Neuronal stem cell (in vitro differentiated cells): ENCODE measurements at regions not wholly inside any gene's neighbourhood (a gene's known extent, or its start where the extent isn't known, plus 50 kb on each side); places are given as distances from the start of the nearest gene placed in this dataset.

Experiments used
- DNase-seq: peaks from one replicate; pipeline ENCODE4 v3.0.0-alpha.2; 2013; ENCODE audit warnings: low spot score
- H2AFZ ChIP-seq: one replicate; pipeline ENCODE4 v1.6.1; 2013; ENCODE audit warnings: mild to moderate bottlenecking, low read length, inconsistent platforms
- H2AK5ac ChIP-seq: 2 replicates; pipeline ENCODE4 v1.6.1; 2013; ENCODE audit warnings: low read depth, mild to moderate bottlenecking, inconsistent platforms, low read length, moderate library complexity, mixed read lengths
- H2BK120ac ChIP-seq: 2 replicates; pipeline ENCODE4 v1.6.1; 2013; ENCODE audit warnings: low read depth, mild to moderate bottlenecking, inconsistent platforms, low read length, moderate library complexity, mixed read lengths
- H2BK12ac ChIP-seq: one replicate; pipeline ENCODE4 v1.6.1; 2013; ENCODE audit warnings: low read length, inconsistent platforms
- H2BK15ac ChIP-seq: 2 replicates; pipeline ENCODE4 v1.6.1; 2013; ENCODE audit warnings: mild to moderate bottlenecking, low read length, inconsistent platforms, mixed read lengths
- H2BK5ac ChIP-seq: one replicate; pipeline ENCODE4 v1.6.1; 2013; ENCODE audit warnings: inconsistent platforms, mild to moderate bottlenecking, low read length, moderate library complexity
- H3K14ac ChIP-seq: one replicate; pipeline ENCODE4 v1.6.1; 2013; ENCODE audit warnings: low read length, inconsistent platforms
- H3K18ac ChIP-seq: 2 replicates; pipeline ENCODE4 v1.6.1; 2013; ENCODE audit warnings: low read length, inconsistent platforms
- H3K23ac ChIP-seq: 2 replicates; pipeline ENCODE4 v1.6.1; 2013; ENCODE audit warnings: low read depth, mild to moderate bottlenecking, mixed read lengths, low read length, inconsistent platforms; ENCODE audit not compliant: poor library complexity
- H3K27ac ChIP-seq: replicated peaks from 3 replicates; pipeline ENCODE4 v1.5.1; 2013; ENCODE audit warnings: low read length, inconsistent platforms
- H3K27me3 ChIP-seq, 3 experiments: 2 replicates each; pipeline ENCODE4 v1.6.1; 2013; ENCODE audit warnings: low read length in 3 of 3, mild to moderate bottlenecking in 2 of 3, inconsistent platforms in 1 of 3, low read depth in 1 of 3, mixed read lengths in 1 of 3, moderate library complexity in 1 of 3; ENCODE audit not compliant: control insufficient read depth in 3 of 3, insufficient read depth in 3 of 3
- H3K36me3 ChIP-seq, 2 donors: replicated peaks in 1 of 2; 2 replicates each; pipeline ENCODE4 v1.6.1; 2013; ENCODE audit warnings: low read length in 2 of 2; ENCODE audit not compliant: control insufficient read depth in 2 of 2, insufficient read depth in 2 of 2
- H3K4ac ChIP-seq: 2 replicates; pipeline ENCODE4 v1.6.1; 2013; ENCODE audit warnings: inconsistent platforms, mild to moderate bottlenecking, low read length, moderate library complexity
- H3K4me1 ChIP-seq, 2 donors: 1 replicate in 1 of 2; 2 replicates in 1 of 2; pipeline ENCODE4 v1.6.1; 2013; ENCODE audit warnings: low read length in 2 of 2, low read depth in 1 of 2; ENCODE audit not compliant: control insufficient read depth in 2 of 2, insufficient read depth in 1 of 2
- H3K4me2 ChIP-seq: one replicate; pipeline ENCODE4 v1.6.1; 2013; ENCODE audit warnings: mild to moderate bottlenecking, low read length, inconsistent platforms; ENCODE audit not compliant: insufficient read depth, poor library complexity, severe bottlenecking
- H3K4me3 ChIP-seq, 2 donors: 2 replicates each; pipeline ENCODE4 v1.5.1; 2013; ENCODE audit warnings: low read length in 2 of 2, mild to moderate bottlenecking in 2 of 2, inconsistent platforms in 1 of 2, moderate library complexity in 1 of 2
- H3K79me1 ChIP-seq: one replicate; pipeline ENCODE4 v1.6.1; 2013; ENCODE audit warnings: low read depth, mild to moderate bottlenecking, inconsistent platforms, low read length, moderate library complexity
- H3K9ac ChIP-seq: one replicate; pipeline ENCODE4 v1.6.1; 2013; ENCODE audit warnings: mild to moderate bottlenecking, low read depth, low read length, inconsistent platforms; ENCODE audit not compliant: poor library complexity
- H3K9me3 ChIP-seq, 2 donors: replicated peaks in 1 of 2; 2 replicates each; pipeline versions ENCODE3 to v1.6.1; 2013; ENCODE audit warnings: low read length in 2 of 2, mild to moderate bottlenecking in 2 of 2, inconsistent platforms in 1 of 2, low read depth in 1 of 2, mixed read lengths in 1 of 2, moderate library complexity in 1 of 2; ENCODE audit not compliant: control insufficient read depth in 2 of 2, insufficient read depth in 1 of 2
- H4K8ac ChIP-seq: one replicate; pipeline ENCODE4 v1.6.1; 2013; ENCODE audit warnings: low read depth, mild to moderate bottlenecking, inconsistent platforms, low read length, moderate library complexity
- H4K91ac ChIP-seq: one replicate; pipeline ENCODE4 v1.6.1; 2013; ENCODE audit warnings: low read length, low read depth, mild to moderate bottlenecking, inconsistent platforms; ENCODE audit not compliant: poor library complexity
- WGBS, 2 donors: extraction: QIAGEN DNeasy Blood & Tissue Kit; methylation state at CpG; one replicate each; pipeline ENCODE4 v1.1.7; 2013; ENCODE audit warnings: missing lambda C conversion rate in 2 of 2, mixed read lengths in 1 of 2; ENCODE audit not compliant: insufficient read length in 2 of 2, insufficient replicate concordance in 1 of 2; ENCODE audit errors: extremely low coverage in 2 of 2; 5-methylcytosine and 5-hydroxymethylcytosine counted together

DNA sequence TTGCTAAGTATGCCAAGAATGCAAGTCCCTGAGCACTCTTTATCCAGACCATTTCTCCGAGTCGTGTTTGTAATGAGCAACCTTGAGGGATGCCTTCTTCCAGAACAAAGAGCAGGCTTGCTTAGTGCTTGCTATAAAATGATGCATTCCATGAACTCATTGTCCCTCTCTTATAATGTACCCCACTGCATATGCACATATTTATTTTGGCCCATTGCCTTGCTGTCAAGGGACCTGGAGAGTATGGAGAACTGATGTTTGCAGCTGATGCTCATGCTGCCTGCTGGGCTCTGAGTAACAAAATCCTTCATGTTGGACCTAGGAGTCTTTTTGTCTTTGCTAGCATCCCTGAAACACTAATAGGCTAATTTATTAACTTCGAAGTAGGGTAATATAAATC, 97.8 kb upstream of the AADACL2 start:
- Histone ChIP-seq H3K27ac (no peak overlapping the region), H4K91ac (no peak overlapping the region), H3K27me3 (no peaks in the 10 kb centered on the region), H2AFZ (no peak overlapping the region), H3K9me3 (no peaks in the 10 kb centered on the region), H2BK12ac (no peak overlapping the region), H3K79me1 (peaks cover 2% of the 10 kb centered on the region), H4K8ac (no peak overlapping the region), H3K4me2 (no peak overlapping the region), H2BK15ac (no peak overlapping the region), H3K4me1 (no peaks in the 10 kb centered on the region), H3K14ac (no peak overlapping the region), H2AK5ac (no peak overlapping the region), H2BK120ac (no peak overlapping the region), H3K23ac (no peak overlapping the region), H3K9ac (no peak overlapping the region), H3K36me3 (no peaks in the 10 kb centered on the region), H3K4ac (no peak overlapping the region), H2BK5ac (no peak overlapping the region), H3K18ac (no peak overlapping the region), H3K4me3 (no peak overlapping the region)
- no peak for DNase-seq
- WGBS, 2 donors, result no CpG with 5 or more reads among the region's 3 CpGs

DNA sequence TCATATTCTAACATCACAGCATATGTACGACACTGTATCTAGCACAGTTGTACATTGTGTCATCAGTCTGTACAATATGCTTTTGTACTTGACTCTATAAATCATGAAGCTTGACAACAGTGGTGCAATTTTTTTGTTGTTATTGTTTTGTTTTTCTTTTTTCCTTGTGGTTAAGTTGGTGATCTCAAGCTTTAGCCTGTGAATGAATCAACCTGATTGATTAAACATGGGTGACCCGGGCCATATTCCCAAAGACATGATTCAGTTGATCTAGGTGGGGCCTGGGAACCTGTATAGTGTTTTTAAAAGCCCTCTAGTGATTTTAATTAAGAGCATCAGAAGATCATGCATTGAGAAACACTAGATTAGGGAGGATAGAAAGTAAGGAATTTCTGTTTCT, 101.8 kb upstream of the AADACL2 start:
- H2BK5ac ChIP-seq, result no peak overlapping the region
- H2BK12ac ChIP-seq, result no peak overlapping the region
- H3K79me1 ChIP-seq, result no peaks in the 10 kb centered on the region
- H3K9ac ChIP-seq, result no peak overlapping the region
- no peak overlapping the region for H2BK15ac ChIP-seq
- no peak overlapping the region for H4K8ac ChIP-seq
- H3K27ac ChIP-seq, result no peak overlapping the region
- H3K4me2 ChIP-seq, result no peak overlapping the region
- no peak overlapping the region for H3K4me3 ChIP-seq
- H3K36me3 ChIP-seq, result no peaks in the 10 kb centered on the region
- WGBS, 2 donors, result no CpG with 5 or more reads among the region's 2 CpGs
- no peak overlapping the region for H3K18ac ChIP-seq
- no peak overlapping the region for H2AK5ac ChIP-seq
- no peak overlapping the region for H3K4ac ChIP-seq
- H2AFZ ChIP-seq, result no peak overlapping the region
- no peak overlapping the region for H3K23ac ChIP-seq
- H4K91ac ChIP-seq, result no peak overlapping the region
- H3K14ac ChIP-seq, result no peak overlapping the region
- H3K9me3 ChIP-seq, result no peaks in the 10 kb centered on the region
- H2BK120ac ChIP-seq, result no peak overlapping the region
- H3K27me3 ChIP-seq, result no peaks in the 10 kb centered on the region
- no peaks in the 10 kb centered on the region for H3K4me1 ChIP-seq
- DNase-seq, result no peak

DNA sequence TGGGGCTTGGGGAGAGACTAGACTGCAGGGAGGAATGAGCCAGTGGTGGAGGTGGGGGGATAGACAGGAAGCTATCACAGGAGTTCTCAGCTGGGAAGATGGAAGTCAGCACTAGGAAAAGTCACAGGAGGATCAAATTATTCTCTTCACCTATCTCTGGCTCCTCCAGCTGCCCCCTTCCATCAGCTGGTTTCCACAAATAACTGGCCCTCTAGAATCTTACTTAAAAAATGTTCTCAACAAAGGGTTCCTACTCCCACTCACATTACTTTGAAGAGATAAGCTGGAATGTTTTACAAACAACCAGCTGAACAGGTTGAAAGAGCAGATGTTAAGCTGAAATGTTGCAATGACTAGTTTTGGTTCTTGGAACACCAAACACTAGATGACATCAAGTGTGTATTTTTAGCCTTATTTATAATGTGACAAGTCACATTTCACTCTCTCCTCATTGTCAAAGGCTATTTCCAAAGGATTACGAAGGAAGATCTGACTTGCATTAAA, 102.7 kb upstream of the AADACL2 start:
- no peak overlapping the region for H3K14ac ChIP-seq
- H3K4me1 ChIP-seq, result no peaks in the 10 kb centered on the region
- no peak overlapping the region for H4K8ac ChIP-seq
- no peak overlapping the region for H3K18ac ChIP-seq
- no peak overlapping the region for H3K23ac ChIP-seq
- H2BK120ac ChIP-seq, result no peak overlapping the region
- DNase-seq, result no peak
- no peak overlapping the region for H2BK15ac ChIP-seq
- H3K36me3 ChIP-seq, result no peaks in the 10 kb centered on the region
- WGBS, 2 donors, result no CpG with 5 or more reads among the region's 1 CpG
- no peak overlapping the region for H3K4me3 ChIP-seq
- no peak overlapping the region for H3K27ac ChIP-seq
- H3K27me3 ChIP-seq, result no peaks in the 10 kb centered on the region
- no peak overlapping the region for H3K4ac ChIP-seq
- no peak overlapping the region for H3K4me2 ChIP-seq
- no peak overlapping the region for H4K91ac ChIP-seq
- no peaks in the 10 kb centered on the region for H3K9me3 ChIP-seq
- no peak overlapping the region for H2BK5ac ChIP-seq
- no peak overlapping the region for H2BK12ac ChIP-seq
- no peak overlapping the region for H2AK5ac ChIP-seq
- H3K9ac ChIP-seq, result no peak overlapping the region
- no peaks in the 10 kb centered on the region for H3K79me1 ChIP-seq
- H2AFZ ChIP-seq, result no peak overlapping the region

DNA sequence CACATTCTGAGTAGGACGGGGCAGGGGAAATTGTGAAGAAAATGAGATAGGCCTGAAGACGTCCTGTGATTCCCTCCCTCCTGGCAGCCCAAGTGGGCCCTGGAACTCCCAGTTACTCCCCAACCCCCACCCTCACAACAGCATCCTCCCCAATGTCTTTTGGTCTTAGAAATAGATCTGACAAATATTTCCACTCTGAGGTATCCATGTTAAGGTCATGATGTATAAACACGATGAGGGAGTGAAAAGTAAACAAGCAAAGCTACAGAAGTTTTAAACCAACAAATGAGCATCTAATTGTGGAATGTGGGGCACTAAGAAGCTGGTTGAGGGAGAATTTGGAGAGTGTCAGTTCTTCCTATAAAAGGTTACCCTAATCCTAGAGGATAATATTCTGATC, 103.7 kb upstream of the AADACL2 start:
- H2AK5ac ChIP-seq, result no peak overlapping the region
- no peak overlapping the region for H3K4me2 ChIP-seq

More for the DNA sequence above, 103.7 kb upstream of the AADACL2 start:
- Histone ChIP-seq H2BK5ac (no peak overlapping the region), H3K36me3 (no peaks in the 10 kb centered on the region), H3K4me1 (no peaks in the 10 kb centered on the region), H3K4me3 (no peak overlapping the region), H2AFZ (no peak overlapping the region), H4K8ac (no peak overlapping the region), H4K91ac (no peak overlapping the region), H3K27me3 (no peaks in the 10 kb centered on the region), H3K4ac (no peak overlapping the region), H3K9ac (no peak overlapping the region), H3K14ac (no peak overlapping the region), H2BK120ac (no peak overlapping the region), H3K27ac (no peak overlapping the region), H2BK15ac (no peak overlapping the region), H2BK12ac (no peak overlapping the region), H3K23ac (no peak overlapping the region), H3K18ac (no peak overlapping the region), H3K79me1 (no peaks in the 10 kb centered on the region), H3K9me3 (no peaks in the 10 kb centered on the region)
- DNase-seq, result no peak
- no CpG with 5 or more reads among the region's 3 CpGs for WGBS, 2 donors
